Peyer's patch (tissue), 4 donors: ENCODE measurements at regions not wholly inside any gene's neighbourhood (a gene's known extent, or its start where the extent isn't known, plus 50 kb on each side); places are given as distances from the start of the nearest gene placed in this dataset.

ENCODE experiments used
- POLR2A ChIP-seq, 2 donors: fragments of 450-650 bp; IDR thresholded peaks; one replicate each; pipeline ENCODE4 v1.5.1; 2017; ENCODE audit warnings: antibody characterized with exemption in 2 of 2, mild to moderate bottlenecking in 2 of 2, moderate library complexity in 2 of 2
- TF ChIP-seq, protein P1 (sequence below), 6 experiments: fragments of 450-650 bp in 4 of 6; fragments of 200-600 bp in 2 of 6; sonication (generic) in 1 of 6; IDR thresholded peaks; one replicate each; pipeline ENCODE4 v1.5.1; 2017 to 2019; ENCODE audit warnings: antibody characterized with exemption in 6 of 6, mild to moderate bottlenecking in 3 of 6, moderate library complexity in 1 of 6

DNA sequence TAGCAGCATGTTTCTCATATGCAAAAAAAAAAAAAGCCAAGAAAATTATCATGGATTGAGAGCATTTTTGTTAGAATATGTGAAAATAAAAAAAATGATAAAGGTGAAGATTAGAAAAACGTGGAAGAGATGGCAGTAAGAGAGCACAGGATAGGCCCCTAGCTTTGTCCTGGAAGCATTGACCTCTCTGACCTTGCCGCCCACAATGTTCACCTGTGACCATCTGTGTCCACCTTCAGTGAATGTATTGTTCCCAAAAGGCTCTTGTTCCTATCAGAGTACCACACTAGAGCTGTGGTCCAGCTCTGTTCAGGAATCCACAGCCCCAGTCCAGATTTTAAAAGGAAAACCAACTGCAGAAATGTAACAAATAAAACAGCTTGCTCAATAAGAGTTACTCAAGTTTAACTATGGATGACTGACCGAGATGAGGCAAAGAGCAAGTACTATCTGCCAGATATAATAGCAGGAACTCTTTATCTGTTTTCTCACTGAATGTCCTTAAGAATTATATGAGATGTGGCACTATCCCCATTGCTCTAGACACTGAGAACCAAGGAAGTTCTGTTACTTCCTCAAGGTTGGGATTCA lies 287.7 kb upstream of the STXBP5 start:
- TF ChIP-seq, protein P1, sequence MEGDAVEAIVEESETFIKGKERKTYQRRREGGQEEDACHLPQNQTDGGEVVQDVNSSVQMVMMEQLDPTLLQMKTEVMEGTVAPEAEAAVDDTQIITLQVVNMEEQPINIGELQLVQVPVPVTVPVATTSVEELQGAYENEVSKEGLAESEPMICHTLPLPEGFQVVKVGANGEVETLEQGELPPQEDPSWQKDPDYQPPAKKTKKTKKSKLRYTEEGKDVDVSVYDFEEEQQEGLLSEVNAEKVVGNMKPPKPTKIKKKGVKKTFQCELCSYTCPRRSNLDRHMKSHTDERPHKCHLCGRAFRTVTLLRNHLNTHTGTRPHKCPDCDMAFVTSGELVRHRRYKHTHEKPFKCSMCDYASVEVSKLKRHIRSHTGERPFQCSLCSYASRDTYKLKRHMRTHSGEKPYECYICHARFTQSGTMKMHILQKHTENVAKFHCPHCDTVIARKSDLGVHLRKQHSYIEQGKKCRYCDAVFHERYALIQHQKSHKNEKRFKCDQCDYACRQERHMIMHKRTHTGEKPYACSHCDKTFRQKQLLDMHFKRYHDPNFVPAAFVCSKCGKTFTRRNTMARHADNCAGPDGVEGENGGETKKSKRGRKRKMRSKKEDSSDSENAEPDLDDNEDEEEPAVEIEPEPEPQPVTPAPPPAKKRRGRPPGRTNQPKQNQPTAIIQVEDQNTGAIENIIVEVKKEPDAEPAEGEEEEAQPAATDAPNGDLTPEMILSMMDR (IDR thresholded peaks at IDR 0.05) = no peak
- no peak for TF ChIP-seq POLR2A (IDR thresholded peaks at IDR 0.05)
